HepG2 (cell line): ENCODE measurements at regions not wholly inside any gene's neighbourhood (a gene's known extent, or its start where the extent isn't known, plus 50 kb on each side); places are given as distances from the start of the nearest gene placed in this dataset.

Source experiments
- ATM ChIP-seq: fragments of 450-650 bp; IDR thresholded peaks from 2 replicates; pipeline ENCODE4 v1.7.1; 2017; ENCODE audit warnings: mild to moderate bottlenecking, borderline replicate concordance
- BCLAF1 ChIP-seq: fragments of 450-650 bp; IDR thresholded peaks from 2 replicates; pipeline ENCODE4 v1.6.1; 2017; ENCODE audit warnings: mild to moderate bottlenecking
- CENPT ChIP-seq: sonication (generic); formaldehyde crosslinking; IDR thresholded peaks from 2 replicates; pipeline ENCODE4 v1.8.0; 2022; ENCODE audit warnings: low read depth, mild to moderate bottlenecking, moderate library complexity, missing genetic modification reagents
- E2F2 ChIP-seq: sonication (generic); formaldehyde crosslinking; IDR thresholded peaks from 2 replicates; pipeline ENCODE4 v1.4.0; 2020; ENCODE audit warnings: missing genetic modification reagents, borderline replicate concordance
- PAXIP1 ChIP-seq: sonication (generic); formaldehyde crosslinking; conservative IDR thresholded peaks from 2 replicates; pipeline ENCODE4 v1.4.0; 2020; ENCODE audit warnings: mild to moderate bottlenecking, missing genetic modification reagents, moderate library complexity
- PHF20 ChIP-seq: sonication (generic); formaldehyde crosslinking; IDR thresholded peaks from 2 replicates; pipeline ENCODE4 v1.5.0; 2020; ENCODE audit warnings: mild to moderate bottlenecking, missing genetic modification reagents
- ZNF646 ChIP-seq: sonication (generic); formaldehyde crosslinking; IDR thresholded peaks from 2 replicates; pipeline ENCODE4 v1.9.0; 2021; ENCODE audit warnings: mild to moderate bottlenecking, missing genetic modification reagents

GRCh38 chr20:47417245-47418068 is 61.0 kb upstream of the ZMYND8 start (continued):
- no peak for TF ChIP-seq BCLAF1
- no peak for TF ChIP-seq PHF20
- TF ChIP-seq E2F2 (CRISPR knock-in tag) = no peak
- TF ChIP-seq ATM = no peak
- TF ChIP-seq CENPT = no peak
- TF ChIP-seq PAXIP1 = peak; percentile 91
- no peak for TF ChIP-seq ZNF646
